CD4-positive, alpha-beta T cell treated with Interferon alpha-2 for 1 hour (primary cell): ENCODE measurements at regions not wholly inside any gene's neighbourhood (a gene's known extent, or its start where the extent isn't known, plus 50 kb on each side); places are given as distances from the start of the nearest gene placed in this dataset.
A peak's percentile ranks its signal among the peaks of the same experiment; 100 is the strongest.

Source experiments
- DNase-seq, 2 donors: peaks; one replicate each; pipeline ENCODE4 v3.0.0-alpha.2; 2020 to 2022

- no peak for DNase-seq
These were observed 54.8 kb downstream of the RTP5 start for GRCh38 chr2:241924069-241924908.

DNA sequence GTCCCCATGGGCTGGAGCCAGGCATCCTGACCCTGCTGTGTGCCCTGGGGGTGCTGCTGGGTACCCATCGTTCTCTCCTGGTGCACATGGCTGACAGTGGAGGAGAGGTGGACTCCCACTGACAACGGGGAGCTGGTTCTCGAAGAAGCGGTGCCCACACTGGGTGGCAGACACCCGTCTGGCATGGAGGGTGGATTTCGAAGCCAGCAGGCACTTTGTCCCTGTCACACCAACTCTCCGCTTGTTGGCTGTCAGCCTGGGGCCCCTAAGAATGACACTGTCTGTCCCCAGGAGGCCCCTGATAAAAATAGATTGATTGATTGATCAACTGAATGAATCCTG lies 55.4 kb downstream of the RTP5 start:
- DNase-seq = no peak

DNA sequence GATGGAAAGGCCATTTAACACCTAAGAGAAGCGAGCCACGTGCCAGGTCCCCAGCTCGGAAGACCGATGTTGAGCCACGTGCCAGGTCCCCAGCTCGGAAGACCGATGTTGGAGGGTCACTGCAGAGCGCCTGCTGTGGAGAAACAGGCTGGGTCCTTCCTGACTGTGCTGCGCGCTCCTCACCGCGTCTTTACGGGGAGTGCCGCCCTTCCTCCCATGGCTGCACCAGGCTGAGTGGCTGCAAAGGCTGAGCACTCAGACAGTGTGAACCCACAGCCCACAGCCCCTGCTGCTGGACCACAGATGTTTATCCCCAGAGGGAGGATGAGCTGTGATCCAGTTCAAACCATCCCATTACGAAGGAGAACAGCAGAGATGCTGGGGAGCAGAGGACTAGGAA lies 55.7 kb downstream of the RTP5 start:
- DNase-seq = no peak

DNA sequence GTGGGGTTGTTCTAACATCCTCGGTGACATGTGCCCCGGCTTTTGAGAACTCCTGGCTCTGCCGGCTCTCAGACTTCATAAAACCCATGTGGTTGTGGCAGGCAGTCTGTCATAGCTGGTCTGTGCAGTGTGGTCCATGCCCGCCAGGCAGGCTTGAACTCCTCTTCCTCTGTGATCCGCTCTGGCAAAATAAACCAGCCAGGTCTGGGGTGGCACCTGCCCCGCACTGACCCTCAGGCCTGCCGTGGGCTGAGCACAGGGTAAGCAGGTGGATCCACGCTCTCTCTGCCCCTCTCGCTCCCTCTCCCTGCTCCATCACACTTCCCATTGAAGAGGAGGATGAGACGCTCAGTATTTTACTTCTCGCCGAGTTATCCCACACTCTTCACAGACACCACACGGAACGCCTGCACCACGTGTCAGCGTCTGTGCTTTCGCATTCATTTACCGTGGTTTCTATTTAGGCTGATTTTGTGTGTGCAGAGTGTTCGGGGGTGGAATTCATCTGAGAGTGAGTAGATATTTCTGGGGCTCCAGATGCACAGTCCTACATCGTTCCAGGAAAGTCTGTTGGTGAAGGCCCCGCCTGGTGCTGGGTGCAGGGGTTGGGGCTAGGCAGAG lies 56.4 kb downstream of the RTP5 start:
- DNase-seq = no peak

DNA sequence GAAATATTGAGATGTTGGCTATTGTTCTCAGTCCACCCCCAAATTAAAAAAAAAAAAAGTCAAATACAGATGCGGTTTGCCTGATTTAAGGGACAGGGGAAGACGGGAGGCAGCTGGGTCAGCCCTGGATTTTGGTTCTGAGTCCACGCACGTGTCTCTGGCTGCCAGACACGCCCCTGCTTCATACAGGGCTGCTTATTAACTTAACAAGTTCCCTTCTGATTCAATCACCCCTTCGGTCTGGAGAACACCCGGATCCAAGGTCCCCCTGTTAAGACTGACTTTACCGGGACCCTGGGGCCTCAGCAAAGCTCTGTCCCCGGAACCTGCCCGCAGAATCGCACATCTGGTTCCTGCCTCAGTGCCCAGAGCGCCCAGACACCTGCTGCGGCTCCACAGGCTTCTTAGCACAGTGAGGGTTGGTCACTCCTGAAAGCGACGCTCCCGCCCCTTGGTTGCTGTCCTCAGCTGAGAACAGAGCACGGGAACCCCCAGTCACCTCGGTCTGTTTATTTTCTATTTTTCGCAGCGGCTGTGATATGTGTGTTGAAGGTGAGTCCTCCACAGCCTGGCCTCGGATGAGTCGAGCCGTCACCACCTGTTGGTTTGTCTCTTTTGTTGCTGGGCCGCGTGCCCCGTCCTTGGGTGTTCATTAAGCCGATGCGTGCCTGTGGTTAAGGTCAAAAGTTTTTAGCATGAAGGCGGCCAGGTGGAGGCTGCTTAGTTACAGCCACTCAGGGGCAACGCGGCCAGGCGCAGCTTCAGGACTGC lies 57.2 kb downstream of the RTP5 start:
- no peak for DNase-seq

DNA sequence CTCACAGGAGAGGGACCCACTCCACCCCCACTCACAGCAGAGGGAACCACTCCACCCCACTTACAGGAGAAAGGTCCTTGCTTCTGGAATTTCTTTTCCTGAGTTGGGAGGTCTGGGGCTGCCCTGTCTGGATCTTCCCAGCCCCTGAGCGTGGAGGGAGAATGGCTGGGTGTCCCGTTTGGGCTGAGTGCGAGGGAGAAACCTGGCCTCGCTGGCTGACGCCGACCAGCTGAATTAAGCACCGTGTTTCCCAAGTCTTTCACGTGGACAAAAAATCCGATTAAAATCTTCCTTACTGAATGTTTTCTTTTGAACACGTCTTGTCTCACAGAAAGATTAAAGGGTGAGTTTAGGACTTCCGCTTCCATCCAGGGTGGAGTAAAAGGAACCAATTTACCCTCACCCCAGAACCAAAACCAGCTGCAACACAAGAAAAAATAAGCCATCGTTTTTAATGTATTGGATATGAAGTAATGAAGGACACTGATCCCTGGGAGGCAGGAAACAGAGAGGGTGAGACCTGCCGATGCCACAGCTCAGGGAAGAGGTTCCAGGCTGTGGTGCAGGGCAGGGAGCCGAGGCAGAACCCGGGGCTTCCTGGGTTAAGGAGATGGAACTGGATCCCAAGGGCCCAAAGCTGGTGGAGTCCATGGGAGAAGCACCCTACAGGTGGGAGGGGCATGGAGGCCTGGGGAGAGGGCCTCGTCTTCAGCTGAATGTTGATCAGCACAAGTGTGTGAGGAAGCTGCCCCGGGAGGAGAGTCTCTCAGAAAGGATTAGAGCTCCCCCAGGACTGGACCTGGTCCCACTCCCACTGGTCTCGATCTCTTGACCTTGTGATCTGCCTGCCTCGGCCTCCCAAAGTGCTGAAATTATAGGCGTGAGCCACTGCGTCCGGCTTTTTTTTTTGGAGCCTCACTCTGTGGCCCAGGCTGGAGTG lies 60.3 kb downstream of the RTP5 start:
- DNase-seq = no peak

GRCh38 chr2:241931084-241931975 lies 61.8 kb downstream of the RTP5 start:
- no peak for DNase-seq

GRCh38 chr2:241931976-241932898 lies 62.7 kb downstream of the RTP5 start:
- DNase-seq = no peak

DNA sequence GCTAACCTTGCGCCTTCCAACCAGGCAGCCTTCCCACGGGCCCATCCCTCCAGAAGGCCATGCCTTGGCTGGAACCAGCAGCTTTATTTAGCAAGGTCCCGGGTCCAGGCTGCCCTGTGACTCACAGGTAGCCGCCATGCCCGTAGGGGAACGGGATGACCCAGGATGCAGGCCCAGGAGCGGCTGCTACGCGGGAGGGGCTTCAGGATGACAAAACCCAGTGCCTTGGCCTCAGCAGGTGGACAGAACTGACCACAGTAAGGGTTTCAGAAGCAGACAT lies 63.3 kb downstream of the RTP5 start:
- no peak for DNase-seq

GRCh38 chr2:241933179-241933911 lies 63.8 kb downstream of the RTP5 start:
- peak in 1 of 2 donors; percentile 5 for DNase-seq

- no peak for DNase-seq
These were observed 65.8 kb downstream of the RTP5 start for GRCh38 chr2:241935314-241935713.

DNA sequence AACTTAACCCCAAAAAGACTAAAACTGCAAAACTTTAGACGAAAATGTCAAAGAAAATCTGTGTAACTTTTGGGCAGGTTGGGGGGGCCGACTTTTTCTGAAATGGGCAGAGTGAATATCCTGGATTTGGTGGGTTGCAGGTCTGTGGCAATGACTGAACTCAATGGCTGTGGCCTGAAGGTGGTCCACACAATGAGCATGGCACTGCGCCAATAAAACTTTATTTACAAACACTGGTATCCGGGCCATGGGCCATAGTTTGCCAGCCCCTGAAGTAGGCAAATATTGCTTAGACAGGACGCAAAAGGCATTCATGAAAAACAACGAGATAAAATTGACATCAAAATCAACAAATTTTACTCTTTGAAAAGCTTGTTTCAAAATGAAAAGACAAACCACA lies 66.2 kb downstream of the RTP5 start:
- DNase-seq = no peak

- DNase-seq = no peak
These were observed 67.1 kb downstream of the RTP5 start for GRCh38 chr2:241936457-241937133.

GRCh38 chr2:241937297-241937696 lies 67.8 kb downstream of the RTP5 start:
- DNase-seq = no peak

GRCh38 chr2:241939541-241939940 lies 70.0 kb downstream of the RTP5 start:
- DNase-seq = no peak

GRCh38 chr2:241940329-241940728 lies 70.8 kb downstream of the RTP5 start:
- DNase-seq = no peak

DNA sequence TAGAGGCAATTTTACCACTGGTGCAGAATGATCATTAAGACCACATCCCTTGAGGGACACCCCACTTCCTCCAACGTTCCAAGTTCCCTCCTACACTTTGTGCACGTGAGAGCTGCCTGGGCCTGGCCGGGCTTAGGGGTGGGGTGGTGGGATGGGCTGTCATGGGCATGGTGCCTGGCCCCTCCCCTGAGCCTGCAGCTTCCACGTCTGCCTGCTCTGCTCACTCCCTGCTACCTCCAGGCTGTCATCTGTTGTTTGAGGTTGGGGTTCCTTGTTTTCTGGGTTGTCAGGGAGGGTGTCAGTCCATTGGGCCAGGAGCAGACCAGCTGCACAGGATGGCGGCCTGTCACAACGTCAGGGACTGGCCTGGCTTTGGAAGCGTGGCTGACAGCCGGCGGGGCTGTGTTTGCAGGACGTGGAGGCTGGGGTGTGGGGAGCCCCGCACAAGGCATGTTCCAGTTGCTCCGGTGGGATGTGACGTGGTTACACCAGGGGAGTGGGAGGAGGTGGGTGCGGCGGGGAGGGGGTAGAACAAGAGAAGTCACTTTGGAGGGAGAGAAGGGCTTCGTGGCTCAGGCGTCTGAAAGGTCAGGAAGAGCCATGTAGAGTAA lies 72.3 kb downstream of the RTP5 start:
- no peak for DNase-seq

DNA sequence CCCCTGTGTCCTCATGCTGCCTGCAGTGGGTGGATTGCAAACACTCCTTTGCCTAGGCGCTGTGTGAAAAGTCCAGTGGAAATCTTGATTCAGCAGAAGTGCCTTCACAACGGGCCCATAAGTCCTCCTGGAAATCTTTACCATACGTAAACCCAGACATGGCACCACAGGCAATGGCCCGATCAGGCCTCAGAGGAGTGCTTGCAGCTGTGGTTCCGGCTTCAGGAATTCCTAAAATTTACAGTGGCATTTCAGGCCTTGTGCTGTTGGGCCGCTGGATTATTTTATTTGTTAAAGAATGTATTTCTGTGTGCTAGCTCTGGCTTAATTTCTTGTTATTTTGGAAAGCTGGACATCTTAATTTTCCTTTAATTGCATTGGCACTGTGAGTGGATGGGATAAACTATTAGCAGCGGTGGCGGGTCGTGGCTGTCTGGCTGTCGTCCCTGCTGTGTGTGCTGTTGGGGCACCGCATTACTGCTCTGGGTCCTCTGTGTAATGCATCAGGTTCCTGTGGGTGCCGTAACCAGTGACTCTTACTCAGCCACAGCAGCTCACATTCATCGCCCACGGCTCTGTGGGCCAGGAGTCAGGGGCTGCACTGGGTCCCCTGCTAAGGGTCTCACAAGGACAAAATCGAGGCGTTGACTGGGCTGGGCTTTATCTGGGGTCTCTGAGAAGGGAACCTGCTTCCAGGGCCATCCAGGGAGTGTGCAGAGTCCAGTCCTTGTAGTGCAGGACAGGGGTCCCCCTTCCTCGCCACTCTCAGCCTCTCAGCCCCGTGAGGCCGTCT lies 73.1 kb downstream of the RTP5 start:
- DNase-seq = no peak
